Duodenal mucosa (tissue), 2 donors: ENCODE measurements at regions not wholly inside any gene's neighbourhood (a gene's known extent, or its start where the extent isn't known, plus 50 kb on each side); places are given as distances from the start of the nearest gene placed in this dataset.

ENCODE experiments used
- H3K27ac ChIP-seq: one replicate; pipeline ENCODE4 v1.7.0; 2013; ENCODE audit warnings: low read depth, low read length
- H3K27me3 ChIP-seq, 2 donors: one replicate each; pipeline ENCODE4 v1.7.0; 2013; ENCODE audit warnings: low read length in 2 of 2, control low read depth in 1 of 2; ENCODE audit not compliant: insufficient read depth in 2 of 2, control insufficient read depth in 1 of 2
- H3K36me3 ChIP-seq, 2 donors: one replicate each; pipeline ENCODE4 v1.7.0; 2013; ENCODE audit warnings: low read length in 2 of 2, control low read depth in 1 of 2; ENCODE audit not compliant: insufficient read depth in 2 of 2, control insufficient read depth in 1 of 2
- H3K4me1 ChIP-seq, 2 donors: one replicate each; pipeline ENCODE4 v1.7.0; 2013; ENCODE audit warnings: low read length in 2 of 2, control low read depth in 1 of 2; ENCODE audit not compliant: insufficient read depth in 2 of 2, control insufficient read depth in 1 of 2
- H3K4me3 ChIP-seq, 2 donors: one replicate each; pipeline ENCODE4 v1.7.0; 2013; ENCODE audit warnings: low read length in 2 of 2, low read depth in 1 of 2
- H3K9ac ChIP-seq, 2 donors: one replicate each; pipeline ENCODE4 v1.7.0; 2013; ENCODE audit warnings: low read length in 2 of 2, low read depth in 1 of 2
- H3K9me3 ChIP-seq, 2 donors: one replicate each; pipeline ENCODE4 v1.7.0; 2013; ENCODE audit warnings: low read length in 2 of 2, control low read depth in 1 of 2; ENCODE audit not compliant: control insufficient read depth in 1 of 2

DNA sequence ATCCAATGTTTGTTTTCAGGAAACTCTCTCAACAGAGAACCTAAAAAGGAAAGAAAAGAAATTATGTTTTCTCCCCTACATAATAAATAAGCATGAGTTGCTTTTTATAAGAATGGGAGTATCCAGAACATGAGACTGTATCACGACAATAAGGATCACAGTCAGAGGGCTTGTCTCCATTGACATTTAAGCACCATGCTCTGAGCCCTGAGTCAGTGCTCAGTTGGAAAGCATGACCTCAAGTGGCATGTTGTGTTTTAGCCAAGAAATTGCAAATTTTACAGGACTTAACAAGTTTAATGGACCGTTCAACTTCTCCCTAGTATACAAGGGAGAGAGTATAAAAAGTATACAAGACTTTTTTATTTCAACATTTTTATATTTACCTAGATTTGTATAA lies 431.6 kb downstream of the GJA1 start:
- Histone ChIP-seq H3K9me3 (no peaks in the 10 kb centered on the region), H3K4me1 (no peaks in the 10 kb centered on the region), H3K9ac (no peak overlapping the region), H3K36me3 (no peaks in the 10 kb centered on the region), H3K4me3 (no peak overlapping the region), H3K27ac (no peak overlapping the region), H3K27me3 (no peaks in the 10 kb centered on the region)

DNA sequence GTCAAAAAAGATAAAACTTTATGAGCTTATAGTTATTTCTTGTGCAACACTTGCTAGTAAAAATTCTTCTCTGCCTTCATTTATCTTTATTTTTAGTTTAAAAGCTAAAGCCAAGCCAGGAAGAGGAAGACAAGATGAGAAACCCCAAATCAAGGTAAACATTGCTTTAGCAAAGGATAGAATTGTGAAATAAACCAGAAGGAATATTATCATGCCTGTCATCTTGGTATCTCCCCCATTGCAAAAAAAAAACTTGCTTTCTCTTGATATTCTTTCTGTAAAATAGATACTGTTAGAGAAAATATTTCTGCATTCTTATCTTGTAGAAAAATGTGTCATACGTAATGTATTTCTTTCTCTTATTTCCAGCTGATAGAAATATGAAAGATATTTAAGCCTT lies 432.8 kb downstream of the GJA1 start:
- Histone ChIP-seq H3K27me3 (no peaks in the 10 kb centered on the region), H3K4me1 (no peaks in the 10 kb centered on the region), H3K36me3 (no peaks in the 10 kb centered on the region), H3K4me3 (no peak overlapping the region), H3K9me3 (no peaks in the 10 kb centered on the region), H3K9ac (no peak overlapping the region), H3K27ac (no peak overlapping the region)

DNA sequence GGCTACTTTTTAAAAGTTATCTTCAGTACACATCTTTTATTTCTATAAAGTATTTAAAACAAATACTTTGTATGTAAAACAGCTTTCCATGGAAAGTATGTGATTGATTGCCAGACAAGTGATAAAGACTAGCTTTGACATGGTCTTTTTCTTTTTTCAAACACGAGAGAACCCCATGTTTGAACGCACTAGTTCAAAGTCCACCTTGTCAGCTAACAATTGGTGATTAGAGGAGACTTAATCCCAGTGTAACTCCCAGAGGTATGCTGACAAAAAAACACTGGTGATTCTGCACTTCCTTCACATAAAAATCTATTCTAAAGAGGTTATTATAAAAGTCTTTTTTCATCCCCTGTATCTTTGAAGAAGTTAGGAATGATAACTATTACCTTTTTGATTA lies 438.1 kb downstream of the GJA1 start:
- Histone ChIP-seq H3K27ac (no peak overlapping the region), H3K4me3 (no peak overlapping the region), H3K27me3 (no peaks in the 10 kb centered on the region), H3K9ac (no peak overlapping the region), H3K9me3 (no peaks in the 10 kb centered on the region), H3K36me3 (no peaks in the 10 kb centered on the region), H3K4me1 (no peaks in the 10 kb centered on the region)

DNA sequence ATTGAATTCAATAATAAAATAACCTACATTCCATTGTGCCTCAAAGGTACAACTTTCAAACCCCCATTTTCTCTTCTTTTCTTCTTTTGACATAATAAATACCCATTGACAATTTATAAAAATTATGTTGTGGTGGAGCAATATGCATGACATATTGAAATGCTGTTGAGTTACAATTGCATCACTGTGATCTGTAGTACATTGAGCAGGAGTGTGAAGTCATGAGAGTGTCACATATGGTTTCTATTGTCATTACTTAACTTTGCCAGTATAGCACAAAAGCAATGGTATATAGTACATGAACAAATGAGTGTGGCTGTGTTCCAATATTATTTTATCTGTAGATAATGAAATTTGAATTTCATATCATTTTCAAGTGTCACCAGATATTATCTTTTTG lies 441.3 kb downstream of the GJA1 start:
- no peaks in the 10 kb centered on the region for H3K4me1 ChIP-seq
- H3K27me3 ChIP-seq: no peaks in the 10 kb centered on the region
- no peaks in the 10 kb centered on the region for H3K9me3 ChIP-seq
- H3K36me3 ChIP-seq: no peaks in the 10 kb centered on the region
- H3K4me3 ChIP-seq: no peak overlapping the region
- H3K9ac ChIP-seq: no peak overlapping the region
- no peak overlapping the region for H3K27ac ChIP-seq

DNA sequence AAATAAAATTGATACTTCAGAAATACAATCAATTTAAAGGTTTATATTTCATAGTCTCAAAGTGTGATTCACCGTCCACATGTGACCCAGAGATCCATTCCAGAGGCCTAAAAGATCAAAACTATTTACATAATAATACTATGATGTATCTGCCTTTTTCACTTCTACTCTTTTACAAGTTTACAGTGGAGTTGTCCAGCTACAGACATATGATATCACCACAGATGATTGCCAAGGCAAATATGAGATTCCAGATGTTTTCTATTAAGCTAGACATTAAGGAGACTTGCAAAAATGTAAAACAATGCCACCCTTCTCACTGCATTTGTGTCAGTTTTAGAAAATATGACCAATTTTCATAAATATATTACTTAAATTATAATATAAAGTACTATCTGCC lies 443.7 kb downstream of the GJA1 start:
- Histone ChIP-seq H3K27me3 (no peaks in the 10 kb centered on the region), H3K4me1 (no peaks in the 10 kb centered on the region), H3K4me3 (no peak overlapping the region), H3K27ac (no peak overlapping the region), H3K9me3 (no peaks in the 10 kb centered on the region), H3K36me3 (no peaks in the 10 kb centered on the region), H3K9ac (no peak overlapping the region)

DNA sequence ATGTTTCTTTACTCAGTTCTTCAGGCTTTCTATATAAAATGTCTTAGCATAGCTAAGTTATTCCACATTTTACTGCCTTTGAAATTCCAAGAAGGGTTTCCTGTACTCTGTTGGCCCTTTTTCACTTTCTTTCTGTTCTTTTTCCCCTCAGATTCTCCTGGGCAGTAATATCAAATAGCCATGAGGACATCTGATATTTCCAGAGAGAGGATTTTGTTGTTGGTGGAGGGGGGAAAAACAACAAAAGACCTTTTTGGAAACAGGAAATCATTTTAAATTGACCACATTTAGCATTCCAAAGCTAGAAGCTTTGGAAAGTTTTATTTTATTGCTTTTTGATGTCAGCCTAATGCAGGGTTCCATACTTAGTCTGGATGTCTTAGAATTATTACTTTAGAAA lies 445.4 kb downstream of the GJA1 start:
- no peaks in the 10 kb centered on the region for H3K9me3 ChIP-seq
- H3K4me1 ChIP-seq: no peaks in the 10 kb centered on the region
- H3K27me3 ChIP-seq: no peaks in the 10 kb centered on the region
- no peaks in the 10 kb centered on the region for H3K36me3 ChIP-seq
- no peak overlapping the region for H3K4me3 ChIP-seq
- H3K9ac ChIP-seq: no peak overlapping the region
- no peak overlapping the region for H3K27ac ChIP-seq

DNA sequence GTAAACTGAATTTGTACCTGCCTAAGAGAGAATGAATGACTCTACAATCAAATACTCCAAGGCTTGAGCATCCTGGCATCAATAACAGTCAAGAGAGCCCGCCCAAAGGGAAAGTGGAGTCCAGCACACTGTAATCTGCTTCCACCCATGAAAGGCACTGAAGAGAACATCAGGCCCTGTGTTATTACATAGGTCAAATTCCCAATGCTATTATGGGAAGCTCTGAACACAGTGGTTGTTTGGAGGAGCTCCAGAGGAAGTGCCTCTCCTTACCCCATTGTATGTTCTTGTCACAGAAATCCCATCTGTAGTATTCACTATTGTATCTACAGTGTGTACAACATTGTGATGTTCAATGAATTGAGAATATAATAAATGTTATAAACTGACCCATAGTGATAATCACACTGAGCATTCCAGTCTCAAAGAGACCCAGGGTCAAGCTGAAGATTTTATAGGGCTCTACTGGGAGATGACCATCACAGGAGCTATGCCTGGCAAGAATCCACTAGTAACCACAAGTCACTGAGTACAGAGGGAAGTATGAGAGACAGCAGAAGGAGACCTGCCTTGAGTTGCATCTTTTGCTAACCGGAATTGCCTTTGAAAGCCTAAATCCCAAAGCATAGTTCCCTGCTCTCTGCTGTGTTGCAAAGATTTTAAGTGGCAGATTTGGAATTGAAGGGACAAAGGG lies 446.7 kb downstream of the GJA1 start:
- no peak overlapping the region for H3K4me3 ChIP-seq
- no peak overlapping the region for H3K9ac ChIP-seq
- H3K27ac ChIP-seq: no peak overlapping the region

DNA sequence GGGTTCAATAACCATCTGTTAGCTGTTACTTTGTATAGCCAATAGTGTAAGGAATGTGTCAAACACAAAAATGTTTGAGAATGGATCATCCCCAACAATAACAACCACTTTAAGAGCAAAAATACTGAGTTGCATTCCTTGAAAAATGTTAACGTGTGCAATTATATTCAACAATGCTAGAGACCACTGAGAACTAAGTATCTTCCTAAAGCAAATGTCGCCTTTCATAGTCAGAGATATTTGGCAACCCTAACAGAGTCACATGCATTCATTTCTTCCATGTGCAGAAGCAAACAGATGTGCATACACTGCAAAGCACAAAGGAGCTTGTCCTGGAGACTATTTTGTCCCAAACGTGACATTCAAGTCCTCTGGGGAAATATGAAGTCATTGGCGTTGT lies 448.6 kb downstream of the GJA1 start:
- no peaks in the 10 kb centered on the region for H3K27me3 ChIP-seq
- H3K4me3 ChIP-seq: no peak overlapping the region
- H3K36me3 ChIP-seq: no peaks in the 10 kb centered on the region
- H3K27ac ChIP-seq: no peak overlapping the region
- no peaks in the 10 kb centered on the region for H3K9me3 ChIP-seq
- no peak overlapping the region for H3K9ac ChIP-seq
- H3K4me1 ChIP-seq: no peaks in the 10 kb centered on the region

More for the DNA sequence above, 446.7 kb downstream of the GJA1 start:
- Histone ChIP-seq H3K27me3 (no peaks in the 10 kb centered on the region), H3K36me3 (no peaks in the 10 kb centered on the region), H3K4me1 (no peaks in the 10 kb centered on the region), H3K9me3 (no peaks in the 10 kb centered on the region)

DNA sequence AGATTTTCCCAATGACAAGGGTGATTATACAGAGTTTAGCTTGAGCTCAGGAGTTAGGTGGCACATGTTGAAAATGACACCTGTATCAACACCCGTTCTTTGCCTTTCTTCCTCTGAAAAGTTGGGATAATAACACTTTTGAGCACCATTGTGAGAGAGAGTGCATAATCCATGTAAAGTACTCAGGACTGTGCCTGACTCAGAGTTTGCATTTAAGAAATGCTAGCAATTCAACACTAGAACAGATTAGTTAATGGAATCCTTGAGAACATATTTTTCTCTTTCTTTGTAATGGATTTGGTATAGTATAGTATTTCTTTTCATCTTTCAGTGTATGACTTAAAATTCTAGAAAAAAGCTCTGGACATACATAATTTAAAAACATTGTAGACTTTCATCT lies 449.2 kb downstream of the GJA1 start:
- H3K4me1 ChIP-seq: no peaks in the 10 kb centered on the region
- H3K4me3 ChIP-seq: no peak overlapping the region
- H3K9me3 ChIP-seq: no peaks in the 10 kb centered on the region
- no peaks in the 10 kb centered on the region for H3K36me3 ChIP-seq
- no peak overlapping the region for H3K9ac ChIP-seq
- no peak overlapping the region for H3K27ac ChIP-seq
- no peaks in the 10 kb centered on the region for H3K27me3 ChIP-seq

DNA sequence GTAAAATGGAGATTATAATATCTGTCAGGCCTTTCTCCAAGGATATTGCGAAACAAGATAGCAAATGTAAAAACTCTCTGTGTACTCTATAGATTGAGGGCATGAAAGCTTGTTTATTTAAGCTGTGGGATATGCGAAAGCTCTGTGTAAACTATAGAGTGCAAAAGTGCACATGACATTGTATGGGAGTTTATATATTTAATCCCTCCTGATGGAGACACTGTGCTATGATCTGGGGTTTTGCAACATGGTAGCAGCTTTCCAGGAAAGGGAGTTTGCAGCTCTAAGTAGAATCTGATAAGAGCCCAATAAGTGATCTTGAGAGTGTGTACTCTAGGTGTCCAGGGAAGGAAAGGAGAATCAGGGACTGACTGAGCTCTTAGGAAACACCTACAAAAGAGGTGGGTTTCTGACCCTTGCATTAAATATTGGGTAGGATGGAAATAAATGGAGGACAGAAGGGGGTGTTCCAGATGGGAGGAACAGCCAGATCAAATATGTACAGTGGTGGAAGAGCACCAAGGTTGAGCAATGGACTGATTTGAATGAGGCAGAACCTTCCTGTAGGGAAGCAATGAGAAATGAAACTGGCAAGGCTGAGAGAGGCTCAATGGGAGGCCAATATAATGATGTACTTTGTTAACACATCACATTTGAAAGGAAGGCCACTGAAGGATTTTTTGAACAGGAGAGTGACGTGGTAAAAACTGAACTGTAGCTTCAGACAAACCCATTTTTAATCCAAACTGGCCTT lies 450.1 kb downstream of the GJA1 start:
- no peaks in the 10 kb centered on the region for H3K27me3 ChIP-seq
- H3K9ac ChIP-seq: no peak overlapping the region
- H3K4me3 ChIP-seq: no peak overlapping the region
- no peaks in the 10 kb centered on the region for H3K4me1 ChIP-seq
- H3K36me3 ChIP-seq: no peaks in the 10 kb centered on the region
- no peak overlapping the region for H3K27ac ChIP-seq
- no peaks in the 10 kb centered on the region for H3K9me3 ChIP-seq
